A549 (cell line): ENCODE measurements at regions not wholly inside any gene's neighbourhood (a gene's known extent, or its start where the extent isn't known, plus 50 kb on each side); places are given as distances from the start of the nearest gene placed in this dataset.

Source experiments
- CTCF ChIP-seq: fragments of >200 bp; sonication (Bioruptor Twin); formaldehyde crosslinking; IDR thresholded peaks from 3 replicates; pipeline ENCODE4 v1.5.1; 2016
- FOXS1 ChIP-seq: fragments of 250-450 bp; sonication (Bioruptor Pico); IDR thresholded peaks from 2 replicates; pipeline ENCODE4 v1.5.0; 2020; ENCODE audit warnings: mild to moderate bottlenecking, moderate library complexity
- HDAC2 ChIP-seq: fragments of 200-600 bp; sonication (generic); IDR thresholded peaks from 2 replicates; pipeline ENCODE4 v1.6.1; 2016
- JUN ChIP-seq, 2 experiments: fragments of >200 bp; sonication (Bioruptor Twin); formaldehyde crosslinking; IDR thresholded peaks; 2 replicates in 1 of 2; 3 replicates in 1 of 2; pipeline ENCODE4 v1.6.1; 2016 to 2017
- KDM5A ChIP-seq: fragments of 200-600 bp; sonication (generic); IDR thresholded peaks from 2 replicates; pipeline ENCODE4 v1.6.1; 2016; ENCODE audit warnings: antibody characterized with exemption, mild to moderate bottlenecking
- MAX ChIP-seq: IDR thresholded peaks from 2 replicates; pipeline ENCODE4 v1.6.1; 2012
- MYC ChIP-seq: IDR thresholded peaks from 2 replicates; pipeline ENCODE4 v1.6.1; 2012; ENCODE audit warnings: mild to moderate bottlenecking, inconsistent platforms, low read length, improper control_type of control experiment, borderline replicate concordance
- NR3C1 ChIP-seq: fragments of >200 bp; sonication (Bioruptor Twin); formaldehyde crosslinking; IDR thresholded peaks from 3 replicates; pipeline ENCODE4 v1.6.1; 2017
- POLR2A ChIP-seq: IDR thresholded peaks from 2 replicates; pipeline ENCODE4 v1.6.1; 2012; ENCODE audit warnings: mild to moderate bottlenecking, low read length
- POLR2AphosphoS2 ChIP-seq: conservative IDR thresholded peaks from 2 replicates; pipeline ENCODE4 v1.6.1; 2012; ENCODE audit warnings: low read length, improper control_type of control experiment, inconsistent platforms
- REST ChIP-seq: fragments of 200-600 bp; sonication (generic); IDR thresholded peaks from 2 replicates; pipeline ENCODE4 v1.6.1; 2016; ENCODE audit warnings: antibody characterized with exemption, mild to moderate bottlenecking, moderate library complexity
- SREBF2 ChIP-seq: fragments of 450-650 bp; IDR thresholded peaks from 2 replicates; pipeline ENCODE4 v1.6.1; 2014; ENCODE audit warnings: mild to moderate bottlenecking, moderate library complexity
- USF2 ChIP-seq: fragments of 450-650 bp; IDR thresholded peaks from 2 replicates; pipeline ENCODE4 v1.6.1; 2014; ENCODE audit warnings: antibody characterized with exemption

- TF ChIP-seq CTCF = no peak
- TF ChIP-seq SREBF2 = no peak
- TF ChIP-seq USF2 = no peak
- TF ChIP-seq REST = no peak
- TF ChIP-seq NR3C1 = no peak
- TF ChIP-seq POLR2A = no peak
- no peak for TF ChIP-seq HDAC2
- no peak for TF ChIP-seq MAX
- TF ChIP-seq MYC = no peak
- no peak for TF ChIP-seq KDM5A
- no peak for TF ChIP-seq POLR2AphosphoS2
- no peak for TF ChIP-seq JUN (IDR thresholded peaks at IDR 0.05)
- no peak for TF ChIP-seq FOXS1 (CRISPR knock-in tag)
Observed at GRCh38 chr3:176739159-176739558, 458.1 kb downstream of the TBL1XR1 start.
